Gastrocnemius medialis (tissue), 4 donors: ENCODE measurements at regions not wholly inside any gene's neighbourhood (a gene's known extent, or its start where the extent isn't known, plus 50 kb on each side); places are given as distances from the start of the nearest gene placed in this dataset.
"Not testable (repeated sequence)": the region's sequence is repeated elsewhere in the genome, so short reads cannot be mapped to it uniquely, and the experiment has no call there.

Experiments
- ATAC-seq, 2 donors: fragments of 150-250 bp; one replicate each; pipeline ENCODE4 v1.9.1; 2016
- DNase-seq, 2 donors: peaks; one replicate each; pipeline ENCODE4 v3.0.0-alpha.2; 2019
- H3K27ac ChIP-seq, 4 donors: fragments of 200-600 bp; sonication (generic); 1 replicate in 1 of 4; 2 replicates in 3 of 4; pipeline ENCODE4 v1.5.1; 2016 to 2018; ENCODE audit warnings: mild to moderate bottlenecking in 2 of 4, moderate library complexity in 1 of 4
- H3K27me3 ChIP-seq, 3 donors: fragments of 200-600 bp; sonication (generic) in 2 of 3; 1 replicate in 1 of 3; 2 replicates in 2 of 3; pipeline versions ENCODE4 v1.5.1 to v1.6.0; 2016 to 2019; ENCODE audit warnings: mild to moderate bottlenecking in 1 of 3, moderate library complexity in 1 of 3
- H3K36me3 ChIP-seq, 2 donors: fragments of 200-600 bp; sonication (generic) in 1 of 2; one replicate each; pipeline ENCODE4 v1.5.1; 2017 to 2018
- H3K4me1 ChIP-seq, 2 donors: fragments of 200-600 bp; sonication (generic) in 1 of 2; one replicate each; pipeline ENCODE4 v1.5.1; 2016 to 2017; ENCODE audit warnings: mild to moderate bottlenecking in 2 of 2
- H3K4me3 ChIP-seq, 4 donors: fragments of 200-600 bp; sonication (generic) in 3 of 4; 1 replicate in 1 of 4; 2 replicates in 3 of 4; pipeline ENCODE4 v1.5.1; 2016 to 2019; ENCODE audit warnings: mild to moderate bottlenecking in 2 of 4
- H3K9me3 ChIP-seq, 3 donors: fragments of 200-600 bp; sonication (generic) in 2 of 3; 1 replicate in 1 of 3; 2 replicates in 2 of 3; pipeline ENCODE4 v1.5.1; 2016 to 2019
- CTCF ChIP-seq, 5 experiments: fragments of 450-650 bp in 3 of 5; fragments of 200-600 bp in 2 of 5; sonication (generic) in 2 of 5; IDR thresholded peaks in 4 of 5; conservative IDR thresholded peaks in 1 of 5; 1 replicate in 4 of 5; 2 replicates in 1 of 5; pipeline ENCODE4 v1.5.1; 2016 to 2019; ENCODE audit warnings: antibody characterized with exemption in 5 of 5, mild to moderate bottlenecking in 3 of 5, moderate library complexity in 3 of 5
- POLR2A ChIP-seq, 2 donors: fragments of 450-650 bp; IDR thresholded peaks; one replicate each; pipeline ENCODE4 v1.6.1; 2017; ENCODE audit warnings: antibody characterized with exemption in 2 of 2, mild to moderate bottlenecking in 2 of 2, moderate library complexity in 2 of 2
- in situ Hi-C, 4 donors: fragments of 200-750 bp; cut with MboI; loops; one replicate each; pipeline versions ENCODE4 v1.15.0 to v1.8.0; 2017; ENCODE audit warnings: low sequenced_read_pairs in 4 of 4
- intact Hi-C: fragments of 100-400 bp; cut with DNase I; formaldehyde crosslinking; loops from one replicate; pipeline ENCODE4 v1.15.1; 2023; ENCODE audit warnings: low total_unique reads

DNA sequence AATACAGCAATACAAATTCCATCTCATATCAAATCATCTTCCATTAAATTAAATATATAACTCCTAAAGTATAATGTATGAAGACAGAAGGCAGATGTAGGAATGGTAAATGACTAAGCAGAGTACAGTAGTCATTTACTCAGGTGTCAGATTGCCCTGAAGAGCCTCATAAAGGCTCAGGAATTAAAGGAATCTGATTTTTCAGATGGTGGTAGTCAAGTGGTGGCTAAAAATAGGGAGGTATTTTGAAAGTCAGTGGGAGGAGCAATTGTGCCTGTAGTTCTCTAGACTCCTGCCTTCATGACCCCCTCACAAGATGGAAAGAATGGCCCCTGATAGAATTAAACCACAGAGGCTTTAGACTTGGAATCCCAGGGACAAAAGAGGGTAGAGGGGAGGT is 142.7 kb upstream of the SYNPR start:
- H3K27me3 ChIP-seq: no peaks in the 10 kb centered on the region
- H3K4me1 ChIP-seq: no peaks in the 10 kb centered on the region
- ATAC-seq: no peak
- no peak overlapping the region for H3K4me3 ChIP-seq
- no peaks in the 10 kb centered on the region for H3K36me3 ChIP-seq
- intact Hi-C loops: no loop called here
- in situ Hi-C loops: no loop called here
- DNase-seq: no peak
- no peaks in the 10 kb centered on the region for H3K9me3 ChIP-seq
- TF ChIP-seq CTCF (IDR thresholded peaks at IDR 0.05 in 4 of 5, conservative IDR thresholded peaks at IDR 0.05 in 1 of 5): no peak
- TF ChIP-seq POLR2A (IDR thresholded peaks at IDR 0.05): no peak
- H3K27ac ChIP-seq: no peak overlapping the region

DNA sequence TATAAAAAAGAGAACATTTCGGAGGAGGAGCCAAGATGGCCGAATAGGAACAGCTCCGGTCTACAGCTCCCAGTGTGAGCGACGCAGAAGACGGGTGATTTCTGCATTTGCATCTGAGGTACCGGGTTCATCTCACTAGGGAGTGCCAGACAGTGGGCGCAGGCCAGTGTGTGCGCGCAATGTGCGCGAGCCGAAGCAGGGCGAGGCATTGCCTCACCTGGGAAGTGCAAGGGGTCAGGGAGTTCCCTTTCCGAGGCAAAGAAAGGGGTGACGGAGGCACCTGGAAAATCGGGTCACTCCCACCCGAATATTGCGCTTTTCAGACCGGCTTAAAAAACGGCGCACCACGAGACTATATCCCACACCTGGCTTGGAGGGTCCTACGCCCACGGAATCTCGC is 141.9 kb upstream of the SYNPR start:
- H3K27ac ChIP-seq, intact Hi-C loops, ATAC-seq: not testable (repeated sequence)

GRCh38 chr3:63142681-63143080 is 135.4 kb upstream of the SYNPR start:
- intact Hi-C loops (no loop called here), in situ Hi-C loops (no loop called here)
- no peak overlapping the region for H3K27ac ChIP-seq
- no peak overlapping the region for H3K4me3 ChIP-seq
- H3K36me3 ChIP-seq: no peaks in the 10 kb centered on the region
- H3K4me1 ChIP-seq: no peaks in the 10 kb centered on the region
- DNase-seq (no peak), ATAC-seq (no peak)
- no peaks in the 10 kb centered on the region for H3K9me3 ChIP-seq
- no peaks in the 10 kb centered on the region for H3K27me3 ChIP-seq
- TF ChIP-seq POLR2A (IDR thresholded peaks at IDR 0.05): no peak
- no peak for TF ChIP-seq CTCF (IDR thresholded peaks at IDR 0.05 in 4 of 5, conservative IDR thresholded peaks at IDR 0.05 in 1 of 5)

More for the DNA sequence above, 141.9 kb upstream of the SYNPR start:
- DNase-seq, H3K36me3 ChIP-seq, H3K9me3 ChIP-seq, H3K4me1 ChIP-seq, in situ Hi-C loops, H3K4me3 ChIP-seq, H3K27me3 ChIP-seq: not testable (repeated sequence)

GRCh38 chr3:63146154-63146553 is 132.0 kb upstream of the SYNPR start:
- H3K9me3 ChIP-seq: no peaks in the 10 kb centered on the region
- no peak for DNase-seq
- no peak overlapping the region for H3K4me3 ChIP-seq
- no peak for ATAC-seq
- no peak for TF ChIP-seq POLR2A (IDR thresholded peaks at IDR 0.05)
- TF ChIP-seq CTCF (IDR thresholded peaks at IDR 0.05 in 4 of 5, conservative IDR thresholded peaks at IDR 0.05 in 1 of 5): no peak
- intact Hi-C loops: no loop called here
- in situ Hi-C loops: no loop called here
- no peaks in the 10 kb centered on the region for H3K36me3 ChIP-seq
- H3K27ac ChIP-seq: no peak overlapping the region
- no peaks in the 10 kb centered on the region for H3K4me1 ChIP-seq
- no peaks in the 10 kb centered on the region for H3K27me3 ChIP-seq

GRCh38 chr3:63150880-63151279 is 127.2 kb upstream of the SYNPR start:
- H3K27ac ChIP-seq: no peak overlapping the region

More at GRCh38 chr3:63150880-63151279, 127.2 kb upstream of the SYNPR start:
- intact Hi-C loops: no loop called here
- Histone ChIP-seq H3K4me3 (no peak overlapping the region), H3K36me3 (no peaks in the 10 kb centered on the region), H3K27me3 (no peaks in the 10 kb centered on the region), H3K4me1 (no peaks in the 10 kb centered on the region), H3K9me3 (no peaks in the 10 kb centered on the region)
- no peak for TF ChIP-seq CTCF (IDR thresholded peaks at IDR 0.05 in 4 of 5, conservative IDR thresholded peaks at IDR 0.05 in 1 of 5)
- no peak for TF ChIP-seq POLR2A (IDR thresholded peaks at IDR 0.05)
- in situ Hi-C loops: no loop called here
- no peak for ATAC-seq
- DNase-seq: no peak
